GM18861 (cell line): ENCODE measurements at regions not wholly inside any gene's neighbourhood (a gene's known extent, or its start where the extent isn't known, plus 50 kb on each side); places are given as distances from the start of the nearest gene placed in this dataset.

Experiments
- ATAC-seq: cut with Tn5 transposase; IDR thresholded peaks from one replicate; pipeline ENCODE4 v1.9.1; 2021; ENCODE audit not compliant: unreplicated experiment

GRCh38 chr1:83773059-83773458, 225.9 kb downstream of the TTLL7 start:
- ATAC-seq, result no peak

- no peak for ATAC-seq
Observed at GRCh38 chr1:83770319-83770661, 228.6 kb downstream of the TTLL7 start.

GRCh38 chr1:83769594-83770318, 229.2 kb downstream of the TTLL7 start:
- ATAC-seq, result no peak

- no peak for ATAC-seq
Observed at GRCh38 chr1:83769072-83769471, 229.9 kb downstream of the TTLL7 start.

GRCh38 chr1:83766241-83766691, 232.7 kb downstream of the TTLL7 start:
- ATAC-seq, result no peak

- ATAC-seq, result no peak
Observed at GRCh38 chr1:83765125-83765524, 233.8 kb downstream of the TTLL7 start.

GRCh38 chr1:83764209-83764608, 234.7 kb downstream of the TTLL7 start:
- ATAC-seq, result no peak

- ATAC-seq, result no peak
Observed at GRCh38 chr1:83763361-83764095, 235.4 kb downstream of the TTLL7 start.

GRCh38 chr1:83762416-83762815, 236.5 kb downstream of the TTLL7 start:
- no peak for ATAC-seq

- ATAC-seq, result no peak
Observed at GRCh38 chr1:83762039-83762365, 236.9 kb downstream of the TTLL7 start.

GRCh38 chr1:83761167-83762038, 237.5 kb downstream of the TTLL7 start:
- ATAC-seq, result peak; percentile 99

GRCh38 chr1:83760226-83761021, 238.5 kb downstream of the TTLL7 start:
- no peak for ATAC-seq

GRCh38 chr1:83756984-83757717, 241.8 kb downstream of the TTLL7 start:
- no peak for ATAC-seq

GRCh38 chr1:83751602-83752001, 247.3 kb downstream of the TTLL7 start:
- ATAC-seq, result no peak

- ATAC-seq, result no peak
Observed at GRCh38 chr1:83750201-83750600, 248.7 kb downstream of the TTLL7 start.

- ATAC-seq, result no peak
Observed at GRCh38 chr1:83747853-83748482, 251.0 kb downstream of the TTLL7 start.

GRCh38 chr1:83746234-83746633, 252.7 kb downstream of the TTLL7 start:
- ATAC-seq, result peak; percentile 69

GRCh38 chr1:83742446-83742845, 256.5 kb downstream of the TTLL7 start:
- no peak for ATAC-seq

- no peak for ATAC-seq
Observed at GRCh38 chr1:83741770-83742169, 257.2 kb downstream of the TTLL7 start.

- ATAC-seq, result no peak
Observed at GRCh38 chr1:83741348-83741747, 257.6 kb downstream of the TTLL7 start.
